Effector memory CD8-positive, alpha-beta T cell (primary cell): ENCODE measurements at regions not wholly inside any gene's neighbourhood (a gene's known extent, or its start where the extent isn't known, plus 50 kb on each side); places are given as distances from the start of the nearest gene placed in this dataset.
"Not testable (repeated sequence)": the region's sequence is repeated elsewhere in the genome, so short reads cannot be mapped to it uniquely, and the experiment has no call there.

Source experiments
- ATAC-seq: fragments of 150-1000 bp; cut with Tn5 transposase; replicated peaks from 2 replicates; pipeline ENCODE4 v1.10.0; 2021; ENCODE audit warnings: mild to moderate bottlenecking, moderate library complexity
- DNase-seq, 3 experiments: peaks; one replicate each; pipeline ENCODE4 v3.0.0; 2021
- H3K27ac Mint-ChIP-seq, 2 donors: one replicate each; pipeline ENCODE4 v1.8.0; 2022; ENCODE audit warnings: mild to moderate bottlenecking in 2 of 2, mixed read lengths in 2 of 2, moderate library complexity in 2 of 2
- H3K27me3 Mint-ChIP-seq, 2 donors: one replicate each; pipeline ENCODE4 v1.8.0; 2022; ENCODE audit warnings: mixed read lengths in 2 of 2
- H3K36me3 Mint-ChIP-seq: one replicate; pipeline ENCODE4 v1.8.0; 2022; ENCODE audit warnings: mild to moderate bottlenecking, moderate library complexity, mixed read lengths; ENCODE audit not compliant: insufficient read depth
- H3K4me1 Mint-ChIP-seq, 2 donors: one replicate each; pipeline ENCODE4 v1.8.0; 2022; ENCODE audit warnings: low read depth in 2 of 2, mixed read lengths in 2 of 2
- H3K4me3 Mint-ChIP-seq, 2 donors: one replicate each; pipeline ENCODE4 v1.8.0; 2022; ENCODE audit warnings: mild to moderate bottlenecking in 2 of 2, mixed read lengths in 2 of 2, moderate library complexity in 2 of 2
- H3K9me3 Mint-ChIP-seq, 2 donors: one replicate each; pipeline ENCODE4 v1.8.0; 2022; ENCODE audit warnings: mixed read lengths in 2 of 2

- ATAC-seq = no peak
- H3K27ac Mint-ChIP-seq = no peak overlapping the region
- H3K4me1 Mint-ChIP-seq = no peaks in the 10 kb centered on the region
- no peak overlapping the region for H3K4me3 Mint-ChIP-seq
- DNase-seq = no peak
- H3K27me3 Mint-ChIP-seq = no peaks in the 10 kb centered on the region
- H3K9me3 Mint-ChIP-seq = peaks cover 3 to 12% of the 10 kb centered on the region in 2 donors
- no peaks in the 10 kb centered on the region for H3K36me3 Mint-ChIP-seq
Observed at GRCh38 chr10:35942057-35942456, 300.0 kb upstream of the FZD8 start.

- no peak for DNase-seq
Observed at GRCh38 chr10:35940141-35941041, 298.3 kb upstream of the FZD8 start.

DNA sequence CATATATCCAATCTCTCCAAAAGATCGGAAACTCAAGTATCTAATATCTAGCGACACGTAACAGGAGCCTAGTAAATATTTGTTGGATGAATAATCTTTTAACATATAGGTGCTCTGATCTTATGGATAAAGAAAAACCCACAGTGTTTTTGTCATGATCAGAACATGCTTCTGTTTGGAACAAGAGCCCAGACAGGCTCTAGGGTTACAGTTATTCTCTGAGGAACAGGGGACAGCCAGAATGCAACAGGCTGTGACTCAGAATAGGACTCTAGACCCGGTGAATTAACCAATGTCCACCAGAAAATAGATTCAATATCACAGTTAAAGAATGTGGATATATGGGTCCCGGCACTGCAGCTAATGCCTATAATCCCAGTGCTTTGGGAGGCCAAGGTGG, 296.1 kb upstream of the FZD8 start:
- Mint-ChIP-seq H3K27me3 (no peaks in the 10 kb centered on the region), H3K4me1 (no peaks in the 10 kb centered on the region), H3K9me3 (peaks cover 9 to 27% of the 10 kb centered on the region in 2 donors), H3K27ac (no peak overlapping the region), H3K36me3 (no peaks in the 10 kb centered on the region), H3K4me3 (no peak overlapping the region)
- DNase-seq (no peak), ATAC-seq (no peak)

More at GRCh38 chr10:35940141-35941041, 298.3 kb upstream of the FZD8 start:
- no peaks in the 10 kb centered on the region for H3K27me3 Mint-ChIP-seq
- no peak overlapping the region for H3K27ac Mint-ChIP-seq
- peaks cover 9 to 27% of the 10 kb centered on the region in 2 donors for H3K9me3 Mint-ChIP-seq
- H3K36me3 Mint-ChIP-seq = no peaks in the 10 kb centered on the region
- H3K4me3 Mint-ChIP-seq = no peak overlapping the region
- ATAC-seq = no peak
- no peaks in the 10 kb centered on the region for H3K4me1 Mint-ChIP-seq

- Mint-ChIP-seq H3K4me1 (no peaks in the 10 kb centered on the region), H3K27ac (no peak overlapping the region), H3K36me3 (no peaks in the 10 kb centered on the region), H3K27me3 (no peaks in the 10 kb centered on the region), H3K4me3 (no peak overlapping the region), H3K9me3 (peaks cover 9 to 27% of the 10 kb centered on the region in 2 donors)
- ATAC-seq (no peak), DNase-seq (no peak)
Observed at GRCh38 chr10:35937546-35937945, 295.4 kb upstream of the FZD8 start.

DNA sequence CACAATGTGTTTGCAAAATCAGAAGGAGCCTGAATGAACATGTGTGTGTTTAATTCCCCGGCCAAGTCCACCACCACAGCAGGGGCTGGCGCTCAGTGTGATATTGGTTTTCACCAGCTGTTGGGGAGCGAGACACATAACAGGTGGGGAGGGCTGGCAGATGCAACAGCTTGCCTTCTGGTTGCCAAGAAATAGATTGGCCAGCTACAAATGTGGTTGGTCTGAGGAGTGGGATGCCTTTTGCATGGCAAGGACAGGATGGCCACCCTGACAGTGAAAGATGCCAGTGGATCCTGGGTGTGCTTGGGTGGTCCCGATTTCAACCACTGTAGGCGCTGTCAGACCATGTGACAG, 292.5 kb upstream of the FZD8 start:
- ATAC-seq = no peak
- no peaks in the 10 kb centered on the region for H3K36me3 Mint-ChIP-seq

DNA sequence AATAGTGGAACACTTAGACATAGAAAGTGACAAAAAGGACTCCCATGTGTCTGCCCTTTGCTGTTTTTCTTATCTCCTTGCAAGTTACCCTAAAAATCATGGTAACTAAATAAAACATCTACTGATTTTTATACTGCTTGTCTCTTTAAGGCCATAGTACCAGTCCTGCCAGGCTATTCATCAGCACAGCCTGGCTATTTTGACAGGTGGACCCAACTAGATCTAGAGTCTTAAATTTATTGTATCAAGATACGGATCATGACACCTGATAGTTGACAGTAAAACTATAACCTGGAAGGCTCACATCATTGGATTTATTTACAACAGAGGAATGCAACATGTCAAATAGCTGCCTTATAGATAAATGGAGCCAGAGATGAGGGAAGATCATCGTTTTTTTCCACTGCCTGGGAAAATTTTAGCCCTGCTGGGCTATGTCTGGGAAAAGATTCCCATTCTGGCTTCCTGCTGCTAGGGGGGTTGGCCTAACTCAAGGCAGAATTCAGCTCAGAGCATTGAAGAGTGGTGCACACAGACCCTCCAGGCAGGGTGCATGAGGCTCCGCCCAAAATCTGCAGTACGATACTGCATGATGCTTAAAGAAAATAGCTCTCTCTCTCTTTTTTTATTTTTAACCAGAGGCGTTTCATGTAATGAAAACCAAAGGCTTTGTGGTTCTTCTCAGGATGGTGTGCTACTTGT, 292.0 kb upstream of the FZD8 start:
- no peaks in the 10 kb centered on the region for H3K27me3 Mint-ChIP-seq
- H3K4me1 Mint-ChIP-seq = no peaks in the 10 kb centered on the region
- ATAC-seq = no peak
- no peak overlapping the region for H3K27ac Mint-ChIP-seq
- DNase-seq = no peak
- no peak overlapping the region for H3K4me3 Mint-ChIP-seq
- no peaks in the 10 kb centered on the region for H3K36me3 Mint-ChIP-seq
- peaks cover 9 to 40% of the 10 kb centered on the region in 2 donors for H3K9me3 Mint-ChIP-seq

More for the DNA sequence above, 292.5 kb upstream of the FZD8 start:
- Mint-ChIP-seq H3K4me3 (no peak overlapping the region), H3K4me1 (no peaks in the 10 kb centered on the region), H3K27me3 (no peaks in the 10 kb centered on the region), H3K9me3 (peaks cover 9 to 40% of the 10 kb centered on the region in 2 donors), H3K27ac (no peak overlapping the region)
- DNase-seq = no peak

- Mint-ChIP-seq H3K4me3 (no peak overlapping the region), H3K36me3 (no peaks in the 10 kb centered on the region), H3K9me3 (peaks cover 9 to 40% of the 10 kb centered on the region in 2 donors), H3K4me1 (no peaks in the 10 kb centered on the region), H3K27me3 (no peaks in the 10 kb centered on the region), H3K27ac (no peak overlapping the region)
- ATAC-seq (no peak), DNase-seq (no peak)
Observed at GRCh38 chr10:35933491-35933890, 291.4 kb upstream of the FZD8 start.

- not testable (repeated sequence) for H3K4me1 Mint-ChIP-seq, H3K36me3 Mint-ChIP-seq, H3K4me3 Mint-ChIP-seq, H3K27me3 Mint-ChIP-seq, H3K27ac Mint-ChIP-seq, DNase-seq, ATAC-seq
- H3K9me3 Mint-ChIP-seq = peaks cover 0 to 13% of the 10 kb centered on the region in 2 donors
Observed at GRCh38 chr10:35929962-35930361, 287.9 kb upstream of the FZD8 start.

GRCh38 chr10:35928748-35929147, 286.7 kb upstream of the FZD8 start:
- no peak overlapping the region for H3K27ac Mint-ChIP-seq

GRCh38 chr10:35927990-35928488, 285.9 kb upstream of the FZD8 start:
- peaks cover 2 to 13% of the 10 kb centered on the region in 2 donors for H3K9me3 Mint-ChIP-seq

More at GRCh38 chr10:35928748-35929147, 286.7 kb upstream of the FZD8 start:
- H3K4me3 Mint-ChIP-seq = no peak overlapping the region
- H3K4me1 Mint-ChIP-seq = no peaks in the 10 kb centered on the region
- no peaks in the 10 kb centered on the region for H3K27me3 Mint-ChIP-seq
- DNase-seq (no peak), ATAC-seq (no peak)
- no peaks in the 10 kb centered on the region for H3K36me3 Mint-ChIP-seq
- H3K9me3 Mint-ChIP-seq = peaks cover 2 to 13% of the 10 kb centered on the region in 2 donors

DNA sequence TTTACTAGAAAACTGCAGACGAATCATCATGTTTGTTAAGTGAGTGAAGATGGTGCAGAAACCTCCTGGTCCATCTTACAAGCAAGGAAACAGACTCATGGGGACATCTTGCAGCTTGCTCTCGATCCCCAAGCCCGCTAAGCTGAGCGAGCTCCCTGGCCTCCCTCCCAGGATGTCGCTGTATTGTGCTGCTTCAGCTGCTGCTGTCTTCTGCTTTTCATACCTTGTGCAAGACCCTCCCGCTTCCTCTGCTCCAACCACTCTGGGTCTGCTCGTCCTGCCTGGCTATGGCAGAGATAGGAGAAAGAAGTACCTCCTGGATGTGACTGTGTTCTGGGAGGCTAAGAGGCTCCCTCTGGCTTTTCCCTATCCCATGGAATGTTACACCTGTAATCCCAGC, 285.2 kb upstream of the FZD8 start:
- no peaks in the 10 kb centered on the region for H3K27me3 Mint-ChIP-seq
- no peak for ATAC-seq
- H3K4me1 Mint-ChIP-seq = no peaks in the 10 kb centered on the region
- peaks cover 2 to 13% of the 10 kb centered on the region in 2 donors for H3K9me3 Mint-ChIP-seq
- no peak for DNase-seq
- no peak overlapping the region for H3K27ac Mint-ChIP-seq
- no peaks in the 10 kb centered on the region for H3K36me3 Mint-ChIP-seq
- no peak overlapping the region for H3K4me3 Mint-ChIP-seq

More at GRCh38 chr10:35927990-35928488, 285.9 kb upstream of the FZD8 start:
- DNase-seq (no peak), ATAC-seq (no peak)
- Mint-ChIP-seq H3K4me1 (no peaks in the 10 kb centered on the region), H3K36me3 (no peaks in the 10 kb centered on the region), H3K27me3 (no peaks in the 10 kb centered on the region), H3K27ac (no peak overlapping the region), H3K4me3 (no peak overlapping the region)

DNA sequence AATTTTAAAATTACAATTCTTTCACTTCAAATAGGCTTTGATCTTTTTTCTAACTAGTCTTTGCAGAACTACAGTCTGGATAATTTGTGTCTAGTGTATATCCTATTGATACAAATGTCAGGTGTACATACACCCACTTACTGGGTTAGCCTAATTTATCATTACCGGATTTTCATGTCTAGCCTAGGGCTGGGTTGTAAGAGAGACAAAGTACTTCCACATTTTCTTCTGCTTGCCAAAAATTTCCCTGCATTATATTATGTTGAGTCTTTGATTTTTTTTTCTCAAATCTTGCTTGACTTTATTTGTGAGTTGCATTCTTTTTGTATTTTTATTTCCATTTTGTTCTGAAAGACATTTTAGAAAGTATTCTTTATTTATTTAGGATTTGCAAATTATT, 284.8 kb upstream of the FZD8 start:
- H3K9me3 Mint-ChIP-seq = peaks cover 2 to 13% of the 10 kb centered on the region in 2 donors

DNA sequence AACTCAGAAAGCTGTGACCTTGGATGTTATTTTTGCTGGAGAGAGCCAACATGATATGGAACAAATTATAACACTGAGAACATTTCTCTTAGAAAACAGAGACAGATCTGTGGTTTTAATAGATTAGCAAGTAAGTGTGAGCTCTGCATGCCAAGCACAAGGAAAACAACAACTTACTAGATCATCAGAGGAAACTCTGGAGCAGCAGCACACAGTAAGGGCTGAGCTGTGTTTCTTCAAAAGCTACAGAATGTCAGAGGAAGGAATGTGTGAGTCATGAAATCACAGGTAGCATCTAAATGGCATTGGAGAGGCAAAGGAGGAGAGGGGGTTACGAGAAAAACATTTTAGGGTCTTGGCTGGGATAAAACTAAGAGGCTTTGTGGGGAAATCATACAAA, 283.4 kb upstream of the FZD8 start:
- DNase-seq = no peak
- no peak overlapping the region for H3K4me3 Mint-ChIP-seq
- no peaks in the 10 kb centered on the region for H3K27me3 Mint-ChIP-seq
- no peak overlapping the region for H3K27ac Mint-ChIP-seq
- no peaks in the 10 kb centered on the region for H3K4me1 Mint-ChIP-seq
- H3K36me3 Mint-ChIP-seq = no peaks in the 10 kb centered on the region
- ATAC-seq = no peak
- H3K9me3 Mint-ChIP-seq = peaks cover 2 to 9% of the 10 kb centered on the region in 2 donors

More for the DNA sequence above, 284.8 kb upstream of the FZD8 start:
- H3K27ac Mint-ChIP-seq = no peak overlapping the region
- no peaks in the 10 kb centered on the region for H3K36me3 Mint-ChIP-seq
- DNase-seq = no peak
- no peaks in the 10 kb centered on the region for H3K27me3 Mint-ChIP-seq
- no peaks in the 10 kb centered on the region for H3K4me1 Mint-ChIP-seq
- ATAC-seq = no peak
- H3K4me3 Mint-ChIP-seq = no peak overlapping the region
